Prostate gland (tissue), 2 donors: ENCODE measurements at regions not wholly inside any gene's neighbourhood (a gene's known extent, or its start where the extent isn't known, plus 50 kb on each side); places are given as distances from the start of the nearest gene placed in this dataset.

Experiments
- CTCF ChIP-seq, 4 experiments: fragments of 200-600 bp in 2 of 4; fragments of 450-650 bp in 2 of 4; sonication (generic) in 2 of 4; IDR thresholded peaks; 1 replicate in 3 of 4; 2 replicates in 1 of 4; pipeline ENCODE4 v1.5.1; 2016 to 2019; ENCODE audit warnings: antibody characterized with exemption in 4 of 4, mild to moderate bottlenecking in 2 of 4, moderate library complexity in 2 of 4
- POLR2A ChIP-seq: fragments of 450-650 bp; IDR thresholded peaks from one replicate; pipeline ENCODE4 v1.6.1; 2016; ENCODE audit warnings: antibody characterized with exemption, mild to moderate bottlenecking
- POLR2AphosphoS5 ChIP-seq: sonication (generic); formaldehyde crosslinking; IDR thresholded peaks from one replicate; pipeline ENCODE4 v1.6.1; 2017; ENCODE audit warnings: antibody characterized with exemption

- no peak for TF ChIP-seq CTCF (IDR thresholded peaks at IDR 0.05)
- no peak for TF ChIP-seq POLR2AphosphoS5
- TF ChIP-seq POLR2A = no peak
Observed at GRCh38 chr1:101509370-101509769, 272.6 kb downstream of the S1PR1 start.
